GM21528 (cell line): ENCODE measurements at regions not wholly inside any gene's neighbourhood (a gene's known extent, or its start where the extent isn't known, plus 50 kb on each side); places are given as distances from the start of the nearest gene placed in this dataset.
"Not testable (repeated sequence)": the region's sequence is repeated elsewhere in the genome, so short reads cannot be mapped to it uniquely, and the experiment has no call there.

Experiments used
- ATAC-seq: cut with Tn5 transposase; IDR thresholded peaks from one replicate; pipeline ENCODE4 v1.9.1; 2021; ENCODE audit warnings: mild to moderate bottlenecking, moderate library complexity; ENCODE audit not compliant: unreplicated experiment, low FRiP score

DNA sequence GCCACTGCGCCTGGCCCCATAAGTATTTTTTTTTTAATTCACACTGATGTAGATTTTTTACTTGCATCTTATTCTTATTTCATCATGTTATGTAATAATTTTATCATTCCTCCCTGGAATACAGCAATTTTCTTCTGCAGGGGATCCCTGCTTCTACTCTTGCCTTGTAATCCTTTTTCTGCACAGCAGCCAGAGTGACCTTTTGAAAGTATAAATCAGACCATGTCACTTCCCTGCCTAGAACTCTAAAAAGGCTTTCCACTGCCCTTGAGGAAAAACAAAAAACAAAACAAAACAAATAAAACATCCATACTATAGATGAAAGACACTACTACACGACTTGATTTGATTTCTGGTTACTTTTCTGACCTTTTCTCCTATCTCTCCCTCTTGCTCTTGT lies 1334.7 kb downstream of the REEP3 start:
- no peak for ATAC-seq

- no peak for ATAC-seq
Measured at GRCh38 chr10:64859911-64860310, 1338.7 kb downstream of the REEP3 start.

DNA sequence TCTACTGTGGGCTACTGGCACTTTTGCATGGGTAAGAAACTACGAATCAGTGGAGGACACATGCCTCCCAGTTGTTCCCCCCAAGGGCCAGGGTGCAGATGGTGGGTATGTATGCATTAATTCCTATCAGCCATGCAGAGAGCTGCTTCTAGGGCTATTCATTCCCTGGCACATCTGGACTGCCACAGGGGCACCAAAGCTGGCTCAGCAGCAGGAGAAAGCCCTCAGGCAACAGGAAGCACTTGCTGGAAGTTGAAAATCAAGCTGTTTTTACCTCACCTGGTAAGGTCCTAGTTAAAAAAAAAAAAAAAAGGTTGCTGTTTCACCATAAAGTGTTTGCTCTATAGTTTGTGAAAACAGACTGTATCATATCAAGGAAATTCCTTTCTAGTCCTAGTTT lies 1342.6 kb downstream of the REEP3 start:
- ATAC-seq: no peak

- ATAC-seq: no peak
Measured at GRCh38 chr10:64867501-64867962, 1346.3 kb downstream of the REEP3 start.

- ATAC-seq: no peak
Measured at GRCh38 chr10:64873088-64873487, 1351.9 kb downstream of the REEP3 start.

DNA sequence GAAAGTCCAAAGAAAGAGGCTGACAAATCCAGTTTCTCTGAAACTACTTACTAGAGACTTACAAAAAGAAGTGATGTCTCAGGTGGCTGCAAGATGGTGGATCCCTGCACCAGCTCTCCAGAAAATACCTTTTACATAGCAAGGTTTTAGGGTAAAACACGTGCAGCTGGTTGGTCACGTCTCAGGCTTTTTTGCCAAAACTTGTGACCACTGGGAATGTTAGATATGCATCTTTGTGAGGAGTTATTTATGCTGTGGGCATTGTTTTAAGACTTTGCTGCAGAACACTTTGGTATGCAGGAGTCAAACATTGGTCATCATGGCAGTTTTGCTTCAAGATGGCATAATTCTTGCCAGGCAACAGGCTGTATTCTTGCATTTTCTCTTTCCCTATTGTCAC lies 1352.8 kb downstream of the REEP3 start:
- ATAC-seq: no peak

GRCh38 chr10:64880546-64880945 lies 1359.3 kb downstream of the REEP3 start:
- no peak for ATAC-seq

DNA sequence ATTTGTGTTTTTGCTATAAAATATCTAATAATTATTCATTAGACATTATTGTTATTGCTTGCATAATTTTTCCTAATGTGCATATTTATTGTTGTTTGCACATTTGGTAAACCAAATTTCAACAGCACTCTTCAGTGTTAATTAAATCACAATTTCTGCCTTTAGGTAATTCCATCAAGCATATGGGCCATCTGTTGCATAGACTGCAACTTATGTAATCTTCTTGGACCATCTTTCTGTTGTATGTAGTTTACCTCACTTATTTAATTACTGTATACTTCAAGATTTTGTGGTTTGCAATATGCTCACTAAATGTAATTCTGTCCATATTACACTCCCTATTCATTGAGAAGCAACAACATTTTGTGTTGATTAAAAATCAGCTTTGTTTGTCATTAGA lies 1360.1 kb downstream of the REEP3 start:
- ATAC-seq: no peak

DNA sequence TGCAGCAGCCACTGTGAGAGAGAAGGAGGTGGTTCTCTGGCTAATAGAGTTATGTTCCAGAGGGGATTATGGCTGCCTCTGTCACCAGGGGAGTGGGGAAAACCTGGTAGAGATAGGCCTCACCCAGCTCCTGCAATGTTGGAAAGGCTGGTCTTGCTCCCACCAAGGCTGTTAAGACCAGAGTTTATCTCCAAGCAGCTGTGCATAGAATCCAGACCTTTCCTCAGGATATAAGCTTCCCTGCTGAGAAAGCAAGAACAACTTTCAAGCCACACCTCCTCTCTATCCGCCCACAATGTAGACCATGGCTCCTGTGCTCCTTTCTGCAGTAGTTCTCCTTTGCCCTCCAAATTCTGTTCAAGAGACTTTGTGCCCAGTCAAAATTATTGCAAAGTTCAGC lies 1375.4 kb downstream of the REEP3 start:
- ATAC-seq: no peak

DNA sequence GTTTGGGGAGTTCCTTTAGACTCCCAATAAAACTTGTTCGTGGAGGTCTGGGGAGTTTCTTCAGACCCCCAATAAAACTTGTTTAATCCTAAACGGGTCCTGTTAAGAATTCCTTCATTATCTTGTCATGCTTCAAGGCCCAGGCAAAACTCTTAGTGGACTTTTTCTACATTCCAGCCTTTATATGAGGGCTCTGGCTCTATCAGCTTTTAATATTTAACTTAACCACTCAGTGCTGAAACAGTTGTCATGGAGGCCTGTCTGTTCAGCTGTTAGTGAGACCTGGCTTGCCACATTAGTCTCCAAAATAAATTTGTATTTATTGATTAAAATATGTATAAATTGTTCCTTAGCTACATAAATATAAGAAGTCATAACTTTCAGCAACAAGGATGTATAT lies 1385.1 kb downstream of the REEP3 start:
- not testable (repeated sequence) for ATAC-seq

DNA sequence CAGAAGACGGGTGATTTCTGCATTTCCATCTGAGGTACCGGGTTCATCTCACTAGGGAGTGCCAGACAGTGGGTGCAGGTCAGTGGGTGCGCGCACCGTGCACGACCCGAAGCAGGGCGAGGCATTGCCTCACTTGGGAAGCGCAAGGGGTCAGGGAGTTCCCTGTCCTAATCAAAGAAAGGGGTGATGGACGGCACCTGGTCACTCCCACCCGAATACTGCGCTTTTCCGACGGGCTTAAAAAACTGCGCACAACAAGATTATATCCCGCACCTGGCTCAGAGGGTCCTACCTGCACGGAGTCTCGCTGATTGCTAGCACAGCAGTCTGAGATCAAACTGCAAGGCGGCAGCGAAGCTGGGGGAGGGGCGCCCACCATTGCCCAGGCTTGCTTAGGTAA lies 1403.1 kb downstream of the REEP3 start:
- not testable (repeated sequence) for ATAC-seq

DNA sequence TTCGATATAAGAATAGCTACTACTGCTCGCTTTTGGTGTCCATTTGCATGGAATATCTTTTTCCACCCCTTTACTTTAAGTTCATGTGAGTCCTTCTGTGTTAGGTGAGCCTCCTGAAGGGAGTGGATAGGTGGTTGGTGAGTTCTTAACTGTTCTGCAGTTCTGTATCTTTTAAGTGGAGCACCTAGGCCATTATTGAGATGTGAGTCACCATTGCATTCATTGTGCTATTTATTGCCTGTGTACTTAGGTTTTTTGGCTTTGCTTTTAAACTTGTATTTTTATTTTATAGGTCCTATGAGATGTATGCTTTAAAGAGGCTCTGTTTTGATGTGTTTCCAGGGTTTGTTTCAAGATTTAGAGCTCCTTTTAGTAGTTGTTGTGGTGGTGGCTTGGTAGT lies 1430.8 kb downstream of the REEP3 start:
- no peak for ATAC-seq

GRCh38 chr10:64956441-64956840 lies 1435.2 kb downstream of the REEP3 start:
- ATAC-seq: no peak

- no peak for ATAC-seq
Measured at GRCh38 chr10:64959116-64959515, 1437.9 kb downstream of the REEP3 start.

DNA sequence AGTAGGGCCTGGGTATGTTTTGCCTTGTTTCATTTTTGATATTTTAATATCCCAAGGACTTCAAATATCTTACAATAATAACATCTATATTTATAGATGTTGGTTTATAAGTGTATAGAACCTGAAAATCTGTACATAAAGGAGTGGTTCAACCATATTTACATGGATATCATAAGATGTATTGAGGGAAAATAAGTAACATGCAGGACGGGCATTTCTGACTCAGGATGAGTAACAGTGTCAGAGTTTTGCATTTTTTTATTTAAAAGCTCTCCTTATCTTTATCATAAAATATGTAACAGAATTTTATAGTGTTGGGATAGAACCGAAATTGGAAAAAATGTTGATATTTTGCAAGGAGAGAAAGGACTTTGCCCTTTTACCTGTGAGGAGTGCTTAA lies 1438.7 kb downstream of the REEP3 start:
- ATAC-seq: no peak

GRCh38 chr10:64973391-64973790 lies 1452.2 kb downstream of the REEP3 start:
- ATAC-seq: no peak

DNA sequence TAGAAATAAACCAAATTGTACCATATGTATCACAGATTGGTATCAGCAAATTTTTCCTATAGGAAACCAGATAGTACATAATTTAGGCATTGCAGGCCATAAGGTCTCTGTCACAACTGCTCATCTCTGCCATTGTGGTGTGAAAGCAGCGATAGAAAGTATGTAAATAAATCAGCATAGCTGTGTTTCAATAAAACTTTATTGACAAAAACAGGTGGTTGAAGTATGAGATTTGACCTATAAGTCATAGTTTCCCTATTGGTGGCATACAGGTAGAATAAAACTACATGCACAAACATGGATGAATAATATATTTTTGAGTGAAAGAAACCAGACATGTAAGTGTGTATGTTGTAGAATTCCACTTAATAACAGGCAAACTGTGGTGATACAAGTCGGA lies 1454.9 kb downstream of the REEP3 start:
- ATAC-seq: no peak

DNA sequence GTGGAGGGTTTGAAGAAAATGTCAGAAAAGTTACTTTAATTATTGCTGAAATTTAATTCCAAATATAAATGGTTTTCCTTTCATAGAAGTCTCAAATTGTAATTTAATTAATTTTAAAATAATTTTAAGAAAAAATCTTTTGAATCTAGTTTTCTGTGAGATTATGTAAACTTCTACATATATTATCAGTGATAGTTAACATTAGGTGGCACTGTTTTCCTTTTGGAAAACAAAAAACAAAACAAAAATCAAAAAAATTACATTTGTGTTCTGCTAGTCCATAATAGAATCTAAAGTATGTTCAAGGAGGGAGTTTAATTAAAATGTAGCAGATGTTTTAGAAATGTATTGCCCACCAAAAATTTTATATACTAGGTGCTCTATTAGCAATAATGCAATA lies 1456.7 kb downstream of the REEP3 start:
- ATAC-seq: no peak

DNA sequence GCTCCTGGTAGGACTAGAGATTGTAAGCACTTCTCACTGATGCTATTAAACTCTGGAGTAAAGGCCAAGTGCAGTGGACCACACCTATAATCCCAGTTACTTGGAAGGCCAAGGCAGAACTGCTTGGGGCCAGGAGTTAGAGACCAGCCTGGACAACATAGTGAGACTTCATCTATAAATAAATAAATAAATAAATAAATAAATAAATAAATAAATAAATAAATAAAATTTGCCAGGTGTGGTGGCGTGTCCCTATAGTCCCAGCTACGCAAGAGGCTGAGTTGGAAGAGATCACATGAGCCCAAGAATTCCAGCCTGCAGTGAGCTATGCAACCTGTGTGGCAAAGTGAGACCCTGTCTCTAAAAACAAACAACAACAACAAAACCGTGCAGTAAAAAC lies 1475.7 kb downstream of the REEP3 start:
- no peak for ATAC-seq

DNA sequence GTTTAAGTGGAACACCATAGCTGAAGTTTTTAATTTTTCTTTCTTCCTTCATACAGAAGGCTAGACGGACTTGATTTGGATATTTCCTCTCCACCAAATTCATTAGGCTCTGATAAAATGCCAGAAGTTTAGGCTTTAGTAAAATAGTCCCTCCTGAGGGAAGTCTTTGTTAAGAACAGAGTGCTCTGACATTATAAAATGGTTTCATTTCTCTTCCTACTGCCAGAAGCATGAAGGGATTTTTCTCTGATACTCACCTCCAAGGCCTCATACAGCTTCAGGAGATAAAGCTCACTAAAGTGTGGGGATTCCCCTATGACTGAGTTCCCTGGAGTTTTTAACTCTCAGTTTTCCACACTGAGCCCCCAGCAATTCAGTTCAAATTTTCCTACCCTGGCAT lies 1489.6 kb downstream of the REEP3 start:
- ATAC-seq: no peak

GRCh38 chr10:65017523-65017922 lies 1496.3 kb downstream of the REEP3 start:
- ATAC-seq: no peak

DNA sequence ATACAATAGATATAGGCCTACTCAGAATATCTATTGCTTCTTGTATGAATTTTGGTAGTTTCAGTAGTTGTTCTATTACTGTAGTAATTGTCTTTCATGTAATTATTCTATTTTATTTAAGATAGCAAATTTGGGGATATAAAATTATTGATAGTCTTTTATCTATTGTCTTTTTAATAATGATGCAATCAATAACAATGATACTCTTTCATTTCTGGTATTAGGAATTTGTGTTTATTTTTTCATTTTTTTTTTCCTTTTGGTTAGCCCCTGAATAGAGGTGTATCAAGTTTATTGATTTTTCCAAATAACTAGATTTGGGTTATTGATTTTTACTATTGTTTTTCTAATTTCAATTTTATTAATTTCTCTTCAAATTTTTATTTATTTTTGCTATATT lies 1503.7 kb downstream of the REEP3 start:
- no peak for ATAC-seq

DNA sequence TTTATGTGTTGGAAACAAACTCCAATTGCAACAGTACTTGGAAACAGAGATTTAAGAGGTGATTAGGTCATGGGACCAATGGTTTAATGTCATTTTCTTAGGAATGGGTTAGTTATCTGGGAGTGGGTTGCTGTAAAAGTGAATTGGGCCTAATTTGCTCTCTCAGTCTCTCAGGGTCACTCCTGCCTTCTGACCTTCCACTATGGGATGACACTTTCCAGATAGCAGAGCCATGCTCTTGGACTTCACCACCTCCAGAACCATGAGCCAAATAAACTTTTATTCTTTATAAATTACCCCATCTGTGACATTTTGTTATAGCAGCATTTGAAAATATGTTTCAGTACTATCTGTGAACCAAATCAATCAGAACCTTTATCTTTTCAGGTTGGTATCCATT lies 1509.1 kb downstream of the REEP3 start:
- ATAC-seq: no peak
